GM12873 (cell line): ENCODE measurements at regions not wholly inside any gene's neighbourhood (a gene's known extent, or its start where the extent isn't known, plus 50 kb on each side); places are given as distances from the start of the nearest gene placed in this dataset.

Experiments
- CTCF ChIP-seq: IDR thresholded peaks from 2 replicates; pipeline ENCODE4 v1.5.1; 2012; ENCODE audit warnings: low read depth, mild to moderate bottlenecking, moderate library complexity, low read length, control low read depth; ENCODE audit not compliant: insufficient read depth; ENCODE audit errors: missing control alignments

GRCh38 chr9:3773362-3774060, 247.7 kb upstream of the RFX3 start:
- TF ChIP-seq CTCF, result no peak

- no peak for TF ChIP-seq CTCF
Observed at GRCh38 chr9:3769646-3770045, 243.8 kb upstream of the RFX3 start.

- no peak for TF ChIP-seq CTCF
Observed at GRCh38 chr9:3768712-3769457, 243.1 kb upstream of the RFX3 start.

- no peak for TF ChIP-seq CTCF
Observed at GRCh38 chr9:3768286-3768685, 242.5 kb upstream of the RFX3 start.

- TF ChIP-seq CTCF, result no peak
Observed at GRCh38 chr9:3762076-3762475, 236.3 kb upstream of the RFX3 start.

- no peak for TF ChIP-seq CTCF
Observed at GRCh38 chr9:3760031-3760430, 234.2 kb upstream of the RFX3 start.

- TF ChIP-seq CTCF, result no peak
Observed at GRCh38 chr9:3758816-3759576, 233.2 kb upstream of the RFX3 start.
